Esophagus (tissue), 2 donors: ENCODE measurements at regions not wholly inside any gene's neighbourhood (a gene's known extent, or its start where the extent isn't known, plus 50 kb on each side); places are given as distances from the start of the nearest gene placed in this dataset.

ENCODE experiments used
- H3K27ac ChIP-seq, 2 donors: one replicate each; pipeline ENCODE4 v1.5.1; 2013; ENCODE audit warnings: low read depth in 2 of 2, mild to moderate bottlenecking in 2 of 2, inconsistent platforms in 1 of 2, low read length in 1 of 2, moderate library complexity in 1 of 2
- H3K27me3 ChIP-seq, 2 donors: one replicate each; pipeline ENCODE4 v1.6.1; 2013; ENCODE audit warnings: low read length in 2 of 2, control low read depth in 1 of 2, mild to moderate bottlenecking in 1 of 2; ENCODE audit not compliant: insufficient read depth in 2 of 2, control insufficient read depth in 1 of 2
- H3K36me3 ChIP-seq, 2 donors: one replicate each; pipeline ENCODE4 v1.6.1; 2013; ENCODE audit warnings: low read length in 1 of 2; ENCODE audit not compliant: control insufficient read depth in 2 of 2, insufficient read depth in 2 of 2
- H3K4me1 ChIP-seq, 2 donors: one replicate each; pipeline ENCODE4 v1.6.1; 2013; ENCODE audit warnings: low read length in 1 of 2; ENCODE audit not compliant: control insufficient read depth in 2 of 2, insufficient read depth in 2 of 2
- H3K4me3 ChIP-seq, 2 donors: one replicate each; pipeline ENCODE4 v1.5.1; 2013; ENCODE audit warnings: low read length in 2 of 2, mild to moderate bottlenecking in 2 of 2, low read depth in 1 of 2, moderate library complexity in 1 of 2
- H3K9me3 ChIP-seq, 2 donors: one replicate each; pipeline ENCODE4 v1.6.1; 2013; ENCODE audit warnings: mild to moderate bottlenecking in 2 of 2, low read depth in 1 of 2, low read length in 1 of 2, moderate library complexity in 1 of 2; ENCODE audit not compliant: control insufficient read depth in 2 of 2, insufficient read depth in 1 of 2
- WGBS, 2 donors: extraction: QIAGEN DNeasy Blood & Tissue Kit; methylation state at CpG; one replicate each; pipeline ENCODE4 v1.1.7; 2013; 5-methylcytosine and 5-hydroxymethylcytosine counted together
- donor health status: healthy with polysubstance abuse.
- donor health status: Bipolar disorder and iron deficiency.

DNA sequence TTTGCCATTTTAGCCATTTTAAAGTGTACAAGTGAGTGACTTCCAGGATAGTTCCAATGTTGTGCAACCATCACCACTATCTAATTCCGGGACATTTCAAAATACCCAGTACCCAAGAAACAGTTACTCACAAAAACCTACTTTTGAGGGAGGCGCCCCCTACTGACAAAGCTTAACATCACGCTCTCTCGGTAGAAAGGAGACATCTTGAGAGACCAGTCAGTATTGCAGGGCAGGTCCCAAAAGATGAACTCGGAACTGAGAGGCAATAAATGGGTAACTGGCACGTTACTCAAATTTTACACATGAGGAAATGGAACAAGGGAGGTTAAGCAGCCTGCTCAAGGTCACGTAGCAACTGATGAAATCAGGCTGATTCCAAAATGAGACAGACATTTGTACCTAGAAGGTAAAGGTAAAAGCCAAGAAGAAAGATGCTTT lies 50.0 kb upstream of the POU2AF1 start:
- H3K36me3 ChIP-seq, result no peaks in the 10 kb centered on the region
- no peaks in the 10 kb centered on the region for H3K27me3 ChIP-seq
- no peak overlapping the region for H3K4me3 ChIP-seq
- no peaks in the 10 kb centered on the region for H3K9me3 ChIP-seq
- peaks cover 0 to 6% of the 10 kb centered on the region in 2 donors for H3K4me1 ChIP-seq
- H3K27ac ChIP-seq, result no peak overlapping the region
- WGBS, 2 donors, result 45 to 59% methylated on average over 7 of the region's 7 CpGs
